ENCODE measurements at regions not wholly inside any gene's neighbourhood (a gene's known extent, or its start where the extent isn't known, plus 50 kb on each side); places are given as distances from the start of the nearest gene placed in this dataset.

GRCh38 chr9:14423815-14424261 lies 109.9 kb upstream of the NFIB start:
- TF ChIP-seq CTCF (IDR thresholded peaks at IDR 0.05) (no peak), POLR2A (IDR thresholded peaks at IDR 0.05) (no peak), EP300 (IDR thresholded peaks at IDR 0.05) (no peak)

All from tibial nerve (tissue), 4 donors.